HuH-7 (cell line): ENCODE measurements at regions not wholly inside any gene's neighbourhood (a gene's known extent, or its start where the extent isn't known, plus 50 kb on each side); places are given as distances from the start of the nearest gene placed in this dataset.
"Not testable (repeated sequence)": the region's sequence is repeated elsewhere in the genome, so short reads cannot be mapped to it uniquely, and the experiment has no call there.

Experiments used
- DNase-seq: peaks from one replicate; pipeline ENCODE4 v3.0.0; 2011; ENCODE audit warnings: low spot score

GRCh38 chr4:159747983-159748382 lies 645.1 kb downstream of the RAPGEF2 start:
- no peak for DNase-seq

GRCh38 chr4:159748834-159749444 lies 646.1 kb downstream of the RAPGEF2 start:
- DNase-seq: no peak

- no peak for DNase-seq
Observed at GRCh38 chr4:159757499-159757898, 654.6 kb downstream of the RAPGEF2 start.

- no peak for DNase-seq
Observed at GRCh38 chr4:159758061-159758460, 655.2 kb downstream of the RAPGEF2 start.

- DNase-seq: no peak
Observed at GRCh38 chr4:159762672-159763071, 659.8 kb downstream of the RAPGEF2 start.

GRCh38 chr4:159764343-159764952 lies 661.6 kb downstream of the RAPGEF2 start:
- DNase-seq: peak; percentile 30

- no peak for DNase-seq
Observed at GRCh38 chr4:159765382-159765781, 662.5 kb downstream of the RAPGEF2 start.

GRCh38 chr4:159766241-159766640 lies 663.4 kb downstream of the RAPGEF2 start:
- peak; percentile 3 for DNase-seq

GRCh38 chr4:159767406-159767805 lies 664.5 kb downstream of the RAPGEF2 start:
- DNase-seq: no peak

- no peak for DNase-seq
Observed at GRCh38 chr4:159768016-159768415, 665.1 kb downstream of the RAPGEF2 start.

GRCh38 chr4:159770401-159770800 lies 667.5 kb downstream of the RAPGEF2 start:
- DNase-seq: no peak

- no peak for DNase-seq
Observed at GRCh38 chr4:159770969-159771368, 668.1 kb downstream of the RAPGEF2 start.

GRCh38 chr4:159776961-159777360 lies 674.1 kb downstream of the RAPGEF2 start:
- DNase-seq: no peak

- DNase-seq: no peak
Observed at GRCh38 chr4:159777689-159778088, 674.8 kb downstream of the RAPGEF2 start.

GRCh38 chr4:159778298-159778697 lies 675.4 kb downstream of the RAPGEF2 start:
- DNase-seq: no peak

- DNase-seq: no peak
Observed at GRCh38 chr4:159779716-159780115, 676.8 kb downstream of the RAPGEF2 start.

GRCh38 chr4:159780196-159780922 lies 677.5 kb downstream of the RAPGEF2 start:
- DNase-seq: no peak

GRCh38 chr4:159787901-159788300 lies 685.0 kb downstream of the RAPGEF2 start:
- no peak for DNase-seq

GRCh38 chr4:159791334-159791733 lies 688.5 kb downstream of the RAPGEF2 start:
- DNase-seq: no peak

GRCh38 chr4:159804592-159804991 lies 701.7 kb downstream of the RAPGEF2 start:
- not testable (repeated sequence) for DNase-seq

GRCh38 chr4:159823743-159824142 lies 720.9 kb downstream of the RAPGEF2 start:
- no peak for DNase-seq

- no peak for DNase-seq
Observed at GRCh38 chr4:159828687-159829086, 725.8 kb downstream of the RAPGEF2 start.

- DNase-seq: no peak
Observed at GRCh38 chr4:159829184-159829583, 726.3 kb downstream of the RAPGEF2 start.
